Lower lobe of right lung (tissue), 2 donors: ENCODE measurements at regions not wholly inside any gene's neighbourhood (a gene's known extent, or its start where the extent isn't known, plus 50 kb on each side); places are given as distances from the start of the nearest gene placed in this dataset.

Experiments used
- ATAC-seq, 2 donors: fragments of 200-7000 bp; cut with Tn5 transposase; one replicate each; pipeline ENCODE4 v1.9.1; 2020 to 2022; ENCODE audit warnings: mild to moderate bottlenecking in 2 of 2, moderate library complexity in 2 of 2
- DNase-seq: peaks from one replicate; pipeline ENCODE4 v3.0.0-alpha.2; 2020
- H3K27ac ChIP-seq: fragments of 200-600 bp; one replicate; pipeline ENCODE4 v1.8.0; 2022
- H3K27me3 ChIP-seq: fragments of 200-600 bp; one replicate; pipeline ENCODE4 v1.8.0; 2022; ENCODE audit warnings: low read depth
- H3K36me3 ChIP-seq: fragments of 200-600 bp; one replicate; pipeline ENCODE4 v1.8.0; 2022; ENCODE audit warnings: mild to moderate bottlenecking
- H3K4me1 ChIP-seq: fragments of 200-600 bp; one replicate; pipeline ENCODE4 v1.8.0; 2022
- H3K4me3 ChIP-seq: fragments of 200-600 bp; one replicate; pipeline ENCODE4 v1.8.0; 2022; ENCODE audit warnings: mild to moderate bottlenecking
- H3K9me3 ChIP-seq: fragments of 200-600 bp; one replicate; pipeline ENCODE4 v1.8.0; 2022
- intact Hi-C: fragments of 100-400 bp; cut with DNase I; formaldehyde crosslinking; loops from one replicate; pipeline ENCODE4 v1.11.0; 2022
- TF ChIP-seq, protein P1 (sequence below): fragments of 200-600 bp; IDR thresholded peaks from one replicate; pipeline ENCODE4 v1.8.0; 2022; ENCODE audit warnings: antibody characterized with exemption, mild to moderate bottlenecking
- donor health status: DM: no; HTN: yes; CAD: no; lungs with severe emphysema.

DNA sequence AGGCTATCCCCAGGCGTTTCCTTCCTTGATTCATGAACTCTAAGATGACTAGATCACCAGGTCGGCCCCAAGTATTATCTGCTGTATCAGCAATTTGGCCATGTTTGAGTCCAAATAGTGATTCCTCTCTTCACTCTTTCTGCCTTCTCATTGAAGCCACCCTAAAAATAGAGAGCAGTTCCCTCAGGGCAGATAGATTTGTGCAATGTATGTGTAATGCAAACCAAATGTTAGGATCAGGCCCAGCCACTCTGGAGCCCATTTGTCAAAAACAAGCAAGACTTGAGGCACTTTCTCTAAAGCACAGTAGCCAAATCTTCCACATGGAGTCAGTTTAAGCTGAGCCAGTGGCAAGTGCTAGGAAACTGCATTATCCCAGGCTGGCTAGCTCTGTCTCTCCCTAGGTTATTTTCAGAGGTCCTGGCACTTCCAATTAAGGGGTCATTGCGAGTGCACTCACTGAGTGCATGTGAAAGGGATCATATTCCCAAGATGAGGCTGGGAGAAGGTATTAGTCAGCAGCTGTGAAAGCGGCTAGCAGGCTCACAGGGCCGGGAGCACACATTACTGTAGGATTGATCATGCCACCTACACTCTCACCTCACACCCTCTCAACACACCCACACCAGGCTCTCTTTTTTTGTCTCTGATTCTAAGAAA lies 97.9 kb upstream of the RAB3GAP2 start:
- Histone ChIP-seq H3K4me3 (no peak overlapping the region), H3K4me1 (no peaks in the 10 kb centered on the region), H3K27ac (no peak overlapping the region), H3K9me3 (no peaks in the 10 kb centered on the region), H3K27me3 (no peaks in the 10 kb centered on the region), H3K36me3 (no peaks in the 10 kb centered on the region)
- TF ChIP-seq, protein P1, sequence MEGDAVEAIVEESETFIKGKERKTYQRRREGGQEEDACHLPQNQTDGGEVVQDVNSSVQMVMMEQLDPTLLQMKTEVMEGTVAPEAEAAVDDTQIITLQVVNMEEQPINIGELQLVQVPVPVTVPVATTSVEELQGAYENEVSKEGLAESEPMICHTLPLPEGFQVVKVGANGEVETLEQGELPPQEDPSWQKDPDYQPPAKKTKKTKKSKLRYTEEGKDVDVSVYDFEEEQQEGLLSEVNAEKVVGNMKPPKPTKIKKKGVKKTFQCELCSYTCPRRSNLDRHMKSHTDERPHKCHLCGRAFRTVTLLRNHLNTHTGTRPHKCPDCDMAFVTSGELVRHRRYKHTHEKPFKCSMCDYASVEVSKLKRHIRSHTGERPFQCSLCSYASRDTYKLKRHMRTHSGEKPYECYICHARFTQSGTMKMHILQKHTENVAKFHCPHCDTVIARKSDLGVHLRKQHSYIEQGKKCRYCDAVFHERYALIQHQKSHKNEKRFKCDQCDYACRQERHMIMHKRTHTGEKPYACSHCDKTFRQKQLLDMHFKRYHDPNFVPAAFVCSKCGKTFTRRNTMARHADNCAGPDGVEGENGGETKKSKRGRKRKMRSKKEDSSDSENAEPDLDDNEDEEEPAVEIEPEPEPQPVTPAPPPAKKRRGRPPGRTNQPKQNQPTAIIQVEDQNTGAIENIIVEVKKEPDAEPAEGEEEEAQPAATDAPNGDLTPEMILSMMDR = no peak
- ATAC-seq (no peak), DNase-seq (no peak)
- intact Hi-C loops = no loop called here

DNA sequence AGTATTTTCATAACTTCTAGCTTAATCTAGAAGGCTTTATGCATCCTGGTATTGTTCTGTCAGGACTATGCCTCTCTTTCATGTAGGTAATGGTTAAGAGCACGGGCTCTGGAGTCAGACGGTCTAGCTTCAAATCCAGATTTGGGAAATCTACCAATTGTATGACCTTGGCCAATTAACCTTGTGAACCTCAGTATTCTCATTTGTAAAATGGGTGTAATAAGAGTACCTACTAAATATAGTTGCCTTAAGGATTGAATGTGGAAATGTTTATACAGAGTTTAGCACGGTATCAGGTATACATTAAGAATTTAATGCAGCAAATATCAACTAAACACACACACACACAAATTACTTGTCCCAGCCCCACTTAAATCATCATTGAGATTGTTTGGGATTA lies 97.3 kb upstream of the RAB3GAP2 start:
- H3K4me1 ChIP-seq = no peaks in the 10 kb centered on the region
- H3K4me3 ChIP-seq = no peak overlapping the region
- DNase-seq (no peak), ATAC-seq (no peak)
- intact Hi-C loops = no loop called here
- H3K27ac ChIP-seq = no peak overlapping the region
- TF ChIP-seq, protein P1 = no peak
- H3K9me3 ChIP-seq = no peaks in the 10 kb centered on the region
- no peaks in the 10 kb centered on the region for H3K27me3 ChIP-seq
- no peaks in the 10 kb centered on the region for H3K36me3 ChIP-seq

DNA sequence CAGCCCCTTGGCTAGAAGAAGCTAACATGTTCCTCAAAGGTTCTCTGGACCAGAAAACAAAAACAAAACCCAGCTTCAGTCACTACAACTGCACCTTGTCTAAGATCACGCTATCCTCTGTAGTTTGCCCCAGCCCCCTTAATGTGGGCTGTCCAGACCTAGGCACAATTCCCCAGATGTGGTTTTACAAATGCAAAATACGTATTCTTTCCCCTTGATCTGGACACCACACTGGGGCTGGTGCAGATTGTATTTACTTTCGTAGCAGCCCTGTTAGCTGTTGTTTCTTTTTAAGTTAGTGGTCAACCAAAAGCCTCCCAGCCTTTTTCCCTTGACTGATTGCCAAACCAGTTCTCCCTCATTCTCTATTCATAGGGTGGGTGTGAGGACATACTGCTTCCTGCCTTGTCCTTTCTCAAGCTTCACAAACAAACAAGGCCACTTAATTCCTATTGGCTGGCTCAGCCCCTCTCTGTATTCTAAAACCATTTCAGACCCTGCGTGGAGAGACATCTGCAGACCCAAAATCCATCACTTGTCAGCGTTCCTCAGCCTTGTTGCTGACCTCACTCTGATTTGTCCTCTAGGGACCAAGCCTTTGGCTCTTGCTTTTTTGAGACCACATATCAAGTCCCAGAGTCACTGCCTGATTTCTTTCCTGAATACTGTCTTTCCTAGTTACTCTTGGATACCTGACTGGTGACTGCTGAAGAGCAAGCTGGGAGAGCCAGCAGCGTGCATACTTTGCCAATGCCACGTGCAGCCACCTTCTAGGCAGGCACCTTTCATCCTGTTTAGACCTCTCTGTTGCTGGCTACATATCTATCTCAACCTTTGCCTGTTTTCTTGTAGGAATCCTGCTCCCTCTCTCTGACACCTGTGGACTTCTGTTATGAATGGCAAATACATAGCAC lies 96.4 kb upstream of the RAB3GAP2 start:
- Histone ChIP-seq H3K4me1 (no peaks in the 10 kb centered on the region), H3K27me3 (no peaks in the 10 kb centered on the region), H3K27ac (no peak overlapping the region), H3K36me3 (no peaks in the 10 kb centered on the region), H3K9me3 (no peaks in the 10 kb centered on the region), H3K4me3 (no peak overlapping the region)
- TF ChIP-seq, protein P1 = no peak
- no peak for ATAC-seq
- intact Hi-C loops = no loop called here
- DNase-seq = no peak

DNA sequence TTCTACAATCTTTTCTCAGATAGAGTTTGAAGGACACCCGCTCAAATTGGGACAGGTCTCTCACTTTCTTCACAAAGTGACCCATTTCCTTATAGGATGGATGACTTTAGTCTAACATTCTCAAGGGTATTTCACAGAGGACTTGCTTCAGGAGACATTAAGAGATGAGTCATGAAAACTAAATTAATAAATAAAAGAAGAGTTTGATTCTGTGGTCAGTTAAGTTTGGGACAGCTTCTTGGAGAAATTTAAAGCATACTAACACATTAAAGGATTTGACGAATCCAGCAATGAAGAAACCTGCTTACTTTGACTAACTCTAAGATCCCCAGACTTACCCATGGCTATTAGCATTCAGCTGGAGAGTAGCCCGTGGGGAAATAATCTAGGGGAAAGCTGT lies 95.6 kb upstream of the RAB3GAP2 start:
- H3K27me3 ChIP-seq = no peaks in the 10 kb centered on the region
- DNase-seq (no peak), ATAC-seq (no peak)
- TF ChIP-seq, protein P1 = no peak
- intact Hi-C loops = no loop called here
- H3K27ac ChIP-seq = no peak overlapping the region
- H3K4me1 ChIP-seq = no peaks in the 10 kb centered on the region
- H3K4me3 ChIP-seq = no peak overlapping the region
- H3K9me3 ChIP-seq = no peaks in the 10 kb centered on the region
- no peaks in the 10 kb centered on the region for H3K36me3 ChIP-seq

DNA sequence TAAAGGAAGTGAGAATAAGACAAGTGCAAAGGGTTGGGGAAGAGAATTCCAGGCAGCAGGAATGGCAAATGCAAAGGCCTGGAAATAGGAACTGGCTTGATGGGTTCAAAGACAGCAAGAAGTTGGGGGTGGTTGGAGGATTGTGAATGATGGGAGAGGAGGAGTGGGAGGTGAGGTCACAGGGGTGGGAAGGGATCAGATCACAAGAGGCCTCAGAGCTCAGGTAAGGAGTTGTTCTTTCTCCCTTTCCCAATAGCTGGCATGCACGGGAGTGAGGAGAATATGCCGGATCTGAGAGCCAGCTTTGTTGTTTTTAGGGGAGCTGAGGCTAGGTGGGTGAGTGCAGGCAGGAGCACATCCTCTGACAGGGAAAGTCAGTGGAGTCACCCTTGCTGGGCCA lies 94.0 kb upstream of the RAB3GAP2 start:
- TF ChIP-seq, protein P1 = no peak
- Histone ChIP-seq H3K9me3 (no peaks in the 10 kb centered on the region), H3K27me3 (no peaks in the 10 kb centered on the region), H3K27ac (no peak overlapping the region), H3K4me3 (no peak overlapping the region), H3K36me3 (no peaks in the 10 kb centered on the region), H3K4me1 (no peaks in the 10 kb centered on the region)
- ATAC-seq (no peak), DNase-seq (no peak)
- intact Hi-C loops = no loop called here
